OCI-LY7 (cell line): ENCODE measurements at regions not wholly inside any gene's neighbourhood (a gene's known extent, or its start where the extent isn't known, plus 50 kb on each side); places are given as distances from the start of the nearest gene placed in this dataset.
"Not testable (repeated sequence)": the region's sequence is repeated elsewhere in the genome, so short reads cannot be mapped to it uniquely, and the experiment has no call there.

ENCODE experiments used
- BruUV-seq: library from RNA; stranded (reverse); fragments of 400-500 nt; replicated peaks from 2 replicates; lab custom pipeline; 2021; lab: Mats Ljungman, UMichigan
- CTCF ChIA-PET: fragments of 300-600 bp; sonication (Branson Sonifier 250); formaldehyde crosslinking; loops from one replicate; lab custom pipeline; 2022; ENCODE audit warnings: antibody characterized with exemption; ENCODE audit not compliant: unreplicated experiment; lab: Charles Lee
- POLR2A ChIA-PET: fragments of 300-600 bp; sonication (Branson Sonifier 250); formaldehyde crosslinking; loops from one replicate; lab custom pipeline; 2022; ENCODE audit warnings: antibody characterized with exemption; lab: Charles Lee
- DNase-seq: peaks from one replicate; pipeline ENCODE4 v3.0.0-alpha.2; 2015; ENCODE audit warnings: low spot score
- H2AFZ ChIP-seq: fragments of 200-600 bp; sonication (generic), shearing (Covaris generic); 2 replicates; pipeline ENCODE4 v1.6.1; 2014; ENCODE audit warnings: mild to moderate bottlenecking, antibody characterized with exemption, low read length, moderate library complexity
- H3K27ac ChIP-seq: fragments of 200-600 bp; sonication (generic); 2 replicates; pipeline ENCODE4 v1.5.1; 2014; ENCODE audit warnings: mixed run types, low read depth, mild to moderate bottlenecking, moderate library complexity, low read length, inconsistent platforms; ENCODE audit not compliant: poor library complexity, severe bottlenecking
- H3K36me3 ChIP-seq: fragments of 200-600 bp; sonication (generic); 2 replicates; pipeline ENCODE4 v1.6.1; 2014; ENCODE audit warnings: mild to moderate bottlenecking, antibody characterized with exemption, low read length, moderate library complexity, mixed read lengths; ENCODE audit not compliant: insufficient read depth
- H3K4me1 ChIP-seq: fragments of 200-600 bp; sonication (generic); 2 replicates; pipeline ENCODE4 v1.5.1; 2014; ENCODE audit warnings: mild to moderate bottlenecking, low read length; ENCODE audit not compliant: insufficient read depth, poor library complexity, severe bottlenecking
- H3K4me2 ChIP-seq: fragments of 200-600 bp; sonication (generic); 2 replicates; pipeline ENCODE4 v1.6.1; 2014; ENCODE audit warnings: mild to moderate bottlenecking, low read length
- H3K4me3 ChIP-seq: fragments of 200-600 bp; sonication (generic); 2 replicates; pipeline ENCODE4 v1.5.1; 2014; ENCODE audit warnings: mild to moderate bottlenecking, low read depth, low read length; ENCODE audit not compliant: poor library complexity, severe bottlenecking
- H3K79me2 ChIP-seq: fragments of 200-600 bp; sonication (generic); 2 replicates; pipeline ENCODE4 v1.6.1; 2016; ENCODE audit warnings: low read depth, mild to moderate bottlenecking, low read length, moderate library complexity, mixed read lengths; ENCODE audit not compliant: insufficient read depth
- H3K9me2 ChIP-seq: fragments of 200-600 bp; sonication (generic); 2 replicates; pipeline ENCODE4 v1.6.1; 2016; ENCODE audit warnings: mild to moderate bottlenecking, low read length, mixed read lengths; ENCODE audit not compliant: insufficient read depth
- H3K9me3 ChIP-seq: fragments of 200-600 bp; sonication (generic); 2 replicates; pipeline ENCODE4 v1.6.1; 2014; ENCODE audit warnings: mild to moderate bottlenecking, mixed run types, low read length, mixed read lengths
- H4K20me1 ChIP-seq: fragments of 200-600 bp; sonication (generic); 2 replicates; pipeline ENCODE4 v1.6.1; 2014; ENCODE audit warnings: mild to moderate bottlenecking, antibody characterized with exemption, low read length, moderate library complexity, mixed read lengths; ENCODE audit not compliant: insufficient read depth
- EZH2phosphoT487 ChIP-seq: fragments of 200-600 bp; sonication (generic); IDR thresholded peaks from 2 replicates; pipeline ENCODE4 v1.6.1; 2018; ENCODE audit warnings: low read depth, borderline replicate concordance, mild to moderate bottlenecking, mixed run types, antibody characterized with exemption, low read length, moderate library complexity, mixed read lengths
- intact Hi-C: fragments of 100-400 bp; cut with micrococcal nuclease; formaldehyde crosslinking; loops from one replicate; pipeline ENCODE4 v1.10.0; 2022; ENCODE audit not compliant: unreplicated experiment
- TF ChIP-seq, protein P1 (sequence below): fragments of 200-600 bp; sonication (generic); conservative IDR thresholded peaks from 2 replicates; pipeline ENCODE4 v1.5.1; 2014; ENCODE audit warnings: mild to moderate bottlenecking, antibody characterized with exemption, low read length, moderate library complexity, mixed read lengths

DNA sequence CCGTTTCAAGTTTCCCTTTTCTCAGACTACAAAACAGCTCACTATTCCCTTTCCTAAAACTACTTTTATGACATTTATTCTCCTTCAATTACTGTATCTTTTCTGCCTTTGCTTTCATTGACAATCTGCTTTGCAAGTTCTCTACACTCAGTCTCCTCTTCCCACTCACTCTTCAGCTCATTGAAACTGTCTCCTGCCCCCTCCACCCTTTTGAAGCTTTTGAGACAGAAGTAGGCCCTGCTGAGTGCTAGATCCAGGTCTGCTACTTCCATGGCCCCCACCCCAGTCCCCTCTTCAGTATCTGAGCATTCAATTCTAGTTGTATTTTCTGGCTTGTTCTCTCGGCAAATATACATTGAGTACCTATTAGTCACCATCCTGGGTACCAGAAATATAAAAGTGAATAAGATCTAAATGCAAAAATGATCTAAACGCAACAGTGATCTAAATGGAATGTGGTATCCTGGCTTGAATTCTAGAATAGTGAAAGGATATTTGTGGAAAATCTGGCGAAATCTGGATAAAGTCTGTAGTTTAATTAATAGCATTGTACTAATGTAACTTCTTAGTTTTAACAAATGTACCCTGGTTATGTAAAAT is 58.4 kb downstream of the OR2K2 start:
- Histone ChIP-seq H3K9me3 (no peaks in the 10 kb centered on the region), H3K36me3 (no peaks in the 10 kb centered on the region), H3K4me3 (no peak overlapping the region), H2AFZ (no peak overlapping the region), H3K4me2 (no peak overlapping the region), H3K9me2 (no peaks in the 10 kb centered on the region), H3K27ac (no peak overlapping the region), H3K79me2 (no peaks in the 10 kb centered on the region), H4K20me1 (no peaks in the 10 kb centered on the region), H3K4me1 (no peaks in the 10 kb centered on the region)
- BruUV-seq = no TSS peak
- CTCF ChIA-PET = no interaction called here
- intact Hi-C loops = no loop called here
- no peak for DNase-seq
- POLR2A ChIA-PET = no interaction called here
- TF ChIP-seq, protein P1, sequence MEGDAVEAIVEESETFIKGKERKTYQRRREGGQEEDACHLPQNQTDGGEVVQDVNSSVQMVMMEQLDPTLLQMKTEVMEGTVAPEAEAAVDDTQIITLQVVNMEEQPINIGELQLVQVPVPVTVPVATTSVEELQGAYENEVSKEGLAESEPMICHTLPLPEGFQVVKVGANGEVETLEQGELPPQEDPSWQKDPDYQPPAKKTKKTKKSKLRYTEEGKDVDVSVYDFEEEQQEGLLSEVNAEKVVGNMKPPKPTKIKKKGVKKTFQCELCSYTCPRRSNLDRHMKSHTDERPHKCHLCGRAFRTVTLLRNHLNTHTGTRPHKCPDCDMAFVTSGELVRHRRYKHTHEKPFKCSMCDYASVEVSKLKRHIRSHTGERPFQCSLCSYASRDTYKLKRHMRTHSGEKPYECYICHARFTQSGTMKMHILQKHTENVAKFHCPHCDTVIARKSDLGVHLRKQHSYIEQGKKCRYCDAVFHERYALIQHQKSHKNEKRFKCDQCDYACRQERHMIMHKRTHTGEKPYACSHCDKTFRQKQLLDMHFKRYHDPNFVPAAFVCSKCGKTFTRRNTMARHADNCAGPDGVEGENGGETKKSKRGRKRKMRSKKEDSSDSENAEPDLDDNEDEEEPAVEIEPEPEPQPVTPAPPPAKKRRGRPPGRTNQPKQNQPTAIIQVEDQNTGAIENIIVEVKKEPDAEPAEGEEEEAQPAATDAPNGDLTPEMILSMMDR = no peak
- no peak for TF ChIP-seq EZH2phosphoT487

DNA sequence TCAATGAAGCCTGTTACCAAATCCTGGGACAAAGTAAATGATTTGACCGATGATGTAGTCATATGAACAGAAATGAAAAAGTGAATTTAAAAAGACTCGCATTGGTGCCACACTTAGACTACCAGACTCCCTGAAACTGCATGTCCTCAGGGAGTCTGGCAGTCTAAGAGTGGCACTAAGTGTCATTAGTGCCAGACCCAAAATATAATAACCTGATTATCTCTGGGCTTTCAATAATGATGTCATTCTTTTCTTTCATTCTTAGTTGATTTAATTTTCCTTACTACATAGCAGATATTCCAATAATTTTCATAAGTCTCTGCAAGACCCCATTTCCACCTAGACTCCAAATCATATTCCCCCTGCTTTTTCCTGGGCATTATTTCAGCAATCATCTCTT is 59.0 kb downstream of the OR2K2 start:
- no peak overlapping the region for H3K27ac ChIP-seq

DNA sequence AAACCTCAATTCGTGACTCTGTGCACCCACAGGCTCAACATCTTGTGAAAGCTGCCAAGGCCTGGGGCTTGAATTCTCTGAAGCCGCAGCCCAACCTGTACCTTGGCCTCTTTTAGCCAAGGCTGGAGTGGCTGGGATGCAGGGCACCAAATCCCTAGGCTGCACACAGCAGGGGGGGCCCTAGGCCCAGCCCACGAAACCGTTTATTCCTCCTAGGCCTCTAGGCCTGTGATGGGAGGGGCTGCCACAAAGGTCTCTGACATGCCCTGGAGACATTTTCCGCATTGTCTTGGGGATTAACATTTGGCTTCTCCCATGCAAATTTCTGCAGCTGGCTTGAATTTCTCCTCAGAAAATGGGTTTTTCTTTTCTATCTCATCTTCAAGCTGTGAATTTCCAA is 64.0 kb downstream of the OR2K2 start:
- DNase-seq, H3K27ac ChIP-seq, H3K9me3 ChIP-seq, BruUV-seq, H3K79me2 ChIP-seq, H3K36me3 ChIP-seq, H3K4me1 ChIP-seq, CTCF ChIA-PET, POLR2A ChIA-PET, H3K9me2 ChIP-seq, H4K20me1 ChIP-seq, H3K4me2 ChIP-seq, intact Hi-C loops, H3K4me3 ChIP-seq, H2AFZ ChIP-seq: not testable (repeated sequence)

More for the DNA sequence above, 59.0 kb downstream of the OR2K2 start:
- ChIA-PET CTCF (no interaction called here), POLR2A (no interaction called here)
- Histone ChIP-seq H4K20me1 (no peaks in the 10 kb centered on the region), H3K4me3 (no peak overlapping the region), H3K4me2 (no peak overlapping the region), H3K9me2 (no peaks in the 10 kb centered on the region), H2AFZ (no peak overlapping the region), H3K9me3 (no peaks in the 10 kb centered on the region), H3K36me3 (no peaks in the 10 kb centered on the region), H3K4me1 (no peaks in the 10 kb centered on the region), H3K79me2 (no peaks in the 10 kb centered on the region)
- BruUV-seq = no TSS peak
- intact Hi-C loops = no loop called here
- DNase-seq = no peak
- TF ChIP-seq EZH2phosphoT487 = no peak
- TF ChIP-seq, protein P1 = no peak
